ENCODE measurements at regions not wholly inside any gene's neighbourhood (a gene's known extent, or its start where the extent isn't known, plus 50 kb on each side); places are given as distances from the start of the nearest gene placed in this dataset.

DNA sequence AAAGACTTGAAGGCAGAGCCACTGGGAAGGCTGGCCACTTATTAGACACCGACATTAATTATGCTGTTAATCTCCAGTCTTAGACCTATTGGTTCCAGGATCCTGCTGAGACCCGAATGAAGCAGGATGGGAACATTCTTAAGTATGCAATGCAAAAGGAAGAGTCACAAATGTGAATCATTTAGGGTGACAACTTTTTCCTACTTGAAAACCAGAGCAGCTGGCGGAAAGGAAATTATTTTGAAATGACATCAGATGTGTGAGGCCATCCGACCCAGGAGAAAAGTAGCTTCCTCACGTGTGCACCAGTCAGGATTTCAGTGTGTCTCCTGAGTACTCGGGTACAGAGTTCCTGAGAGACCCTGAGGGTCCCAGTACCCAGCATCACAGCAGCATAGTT lies 222.9 kb upstream of the NCKAP5 start:
- TF ChIP-seq, protein P1, sequence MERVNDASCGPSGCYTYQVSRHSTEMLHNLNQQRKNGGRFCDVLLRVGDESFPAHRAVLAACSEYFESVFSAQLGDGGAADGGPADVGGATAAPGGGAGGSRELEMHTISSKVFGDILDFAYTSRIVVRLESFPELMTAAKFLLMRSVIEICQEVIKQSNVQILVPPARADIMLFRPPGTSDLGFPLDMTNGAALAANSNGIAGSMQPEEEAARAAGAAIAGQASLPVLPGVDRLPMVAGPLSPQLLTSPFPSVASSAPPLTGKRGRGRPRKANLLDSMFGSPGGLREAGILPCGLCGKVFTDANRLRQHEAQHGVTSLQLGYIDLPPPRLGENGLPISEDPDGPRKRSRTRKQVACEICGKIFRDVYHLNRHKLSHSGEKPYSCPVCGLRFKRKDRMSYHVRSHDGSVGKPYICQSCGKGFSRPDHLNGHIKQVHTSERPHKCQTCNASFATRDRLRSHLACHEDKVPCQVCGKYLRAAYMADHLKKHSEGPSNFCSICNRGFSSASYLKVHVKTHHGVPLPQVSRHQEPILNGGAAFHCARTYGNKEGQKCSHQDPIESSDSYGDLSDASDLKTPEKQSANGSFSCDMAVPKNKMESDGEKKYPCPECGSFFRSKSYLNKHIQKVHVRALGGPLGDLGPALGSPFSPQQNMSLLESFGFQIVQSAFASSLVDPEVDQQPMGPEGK (CRISPR knock-in tag; IDR thresholded peaks at IDR 0.05; ENCODE audit: borderline replicate concordance), result no peak
- TF ChIP-seq, protein P2, sequence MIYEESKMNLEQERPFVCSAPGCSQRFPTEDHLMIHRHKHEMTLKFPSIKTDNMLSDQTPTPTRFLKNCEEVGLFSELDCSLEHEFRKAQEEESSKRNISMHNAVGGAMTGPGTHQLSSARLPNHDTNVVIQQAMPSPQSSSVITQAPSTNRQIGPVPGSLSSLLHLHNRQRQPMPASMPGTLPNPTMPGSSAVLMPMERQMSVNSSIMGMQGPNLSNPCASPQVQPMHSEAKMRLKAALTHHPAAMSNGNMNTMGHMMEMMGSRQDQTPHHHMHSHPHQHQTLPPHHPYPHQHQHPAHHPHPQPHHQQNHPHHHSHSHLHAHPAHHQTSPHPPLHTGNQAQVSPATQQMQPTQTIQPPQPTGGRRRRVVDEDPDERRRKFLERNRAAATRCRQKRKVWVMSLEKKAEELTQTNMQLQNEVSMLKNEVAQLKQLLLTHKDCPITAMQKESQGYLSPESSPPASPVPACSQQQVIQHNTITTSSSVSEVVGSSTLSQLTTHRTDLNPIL (CRISPR knock-in tag; IDR thresholded peaks at IDR 0.05; ENCODE audit: low read depth), result no peak
- no peak for TF ChIP-seq ISL1 (CRISPR knock-in tag; IDR thresholded peaks at IDR 0.05)

All from SK-N-SH treated with all-trans-retinoic acid at 6 μM for 48 hours (cell line).